Parathyroid adenoma (tissue), 2 donors: ENCODE measurements at regions not wholly inside any gene's neighbourhood (a gene's known extent, or its start where the extent isn't known, plus 50 kb on each side); places are given as distances from the start of the nearest gene placed in this dataset.

ENCODE experiments used
- H2AFZ ChIP-seq: fragments of 300-600 bp; sonication (generic); one replicate; pipeline ENCODE4 v1.7.0; 2017; ENCODE audit warnings: antibody characterized with exemption, mild to moderate bottlenecking
- H3K27ac ChIP-seq: fragments of 300-600 bp; sonication (generic); one replicate; pipeline ENCODE4 v1.7.0; 2017
- H3K27me3 ChIP-seq: fragments of 300-600 bp; sonication (generic); one replicate; pipeline ENCODE4 v1.7.0; 2017; ENCODE audit warnings: low read length; ENCODE audit not compliant: control insufficient read depth, insufficient read depth
- H3K36me3 ChIP-seq: fragments of 300-600 bp; sonication (generic); one replicate; pipeline ENCODE4 v1.7.0; 2017; ENCODE audit warnings: low read length; ENCODE audit not compliant: control insufficient read depth, insufficient read depth
- H3K4me1 ChIP-seq: fragments of 300-600 bp; sonication (generic); one replicate; pipeline ENCODE4 v1.7.0; 2017; ENCODE audit warnings: control low read depth
- H3K4me2 ChIP-seq: fragments of 300-600 bp; sonication (generic); one replicate; pipeline ENCODE4 v1.7.0; 2017; ENCODE audit warnings: low read length
- H3K4me3 ChIP-seq: fragments of 300-600 bp; sonication (generic); one replicate; pipeline ENCODE4 v1.7.0; 2017; ENCODE audit warnings: low read depth, low read length
- H3K79me2 ChIP-seq: fragments of 300-600 bp; sonication (generic); one replicate; pipeline ENCODE4 v1.7.0; 2017; ENCODE audit warnings: control low read depth
- H3K9ac ChIP-seq: fragments of 300-600 bp; sonication (generic); one replicate; pipeline ENCODE4 v1.7.0; 2017; ENCODE audit warnings: mild to moderate bottlenecking
- H3K9me3 ChIP-seq: fragments of 300-600 bp; sonication (generic); one replicate; pipeline ENCODE4 v1.7.0; 2017; ENCODE audit warnings: low read length; ENCODE audit not compliant: control insufficient read depth
- TF ChIP-seq, protein P1 (sequence below): fragments of 300-600 bp; sonication (generic); IDR thresholded peaks from one replicate; pipeline ENCODE4 v1.7.0; 2017; ENCODE audit warnings: antibody characterized with exemption, mild to moderate bottlenecking
- donor health status: primary hyperparathyroidism.

- no peak overlapping the region for H2AFZ ChIP-seq
- no peak overlapping the region for H3K4me3 ChIP-seq
- H3K4me2 ChIP-seq, result no peak overlapping the region
- no peak overlapping the region for H3K27ac ChIP-seq
- no peaks in the 10 kb centered on the region for H3K36me3 ChIP-seq
- H3K4me1 ChIP-seq, result no peaks in the 10 kb centered on the region
- H3K9ac ChIP-seq, result no peak overlapping the region
- H3K9me3 ChIP-seq, result no peaks in the 10 kb centered on the region
- TF ChIP-seq, protein P1, sequence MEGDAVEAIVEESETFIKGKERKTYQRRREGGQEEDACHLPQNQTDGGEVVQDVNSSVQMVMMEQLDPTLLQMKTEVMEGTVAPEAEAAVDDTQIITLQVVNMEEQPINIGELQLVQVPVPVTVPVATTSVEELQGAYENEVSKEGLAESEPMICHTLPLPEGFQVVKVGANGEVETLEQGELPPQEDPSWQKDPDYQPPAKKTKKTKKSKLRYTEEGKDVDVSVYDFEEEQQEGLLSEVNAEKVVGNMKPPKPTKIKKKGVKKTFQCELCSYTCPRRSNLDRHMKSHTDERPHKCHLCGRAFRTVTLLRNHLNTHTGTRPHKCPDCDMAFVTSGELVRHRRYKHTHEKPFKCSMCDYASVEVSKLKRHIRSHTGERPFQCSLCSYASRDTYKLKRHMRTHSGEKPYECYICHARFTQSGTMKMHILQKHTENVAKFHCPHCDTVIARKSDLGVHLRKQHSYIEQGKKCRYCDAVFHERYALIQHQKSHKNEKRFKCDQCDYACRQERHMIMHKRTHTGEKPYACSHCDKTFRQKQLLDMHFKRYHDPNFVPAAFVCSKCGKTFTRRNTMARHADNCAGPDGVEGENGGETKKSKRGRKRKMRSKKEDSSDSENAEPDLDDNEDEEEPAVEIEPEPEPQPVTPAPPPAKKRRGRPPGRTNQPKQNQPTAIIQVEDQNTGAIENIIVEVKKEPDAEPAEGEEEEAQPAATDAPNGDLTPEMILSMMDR, result no peak
- H3K27me3 ChIP-seq, result peaks cover 3% of the 10 kb centered on the region
- no peaks in the 10 kb centered on the region for H3K79me2 ChIP-seq
Measured at GRCh38 chr20:57037689-57038088, 228.8 kb downstream of the BMP7 start.

DNA sequence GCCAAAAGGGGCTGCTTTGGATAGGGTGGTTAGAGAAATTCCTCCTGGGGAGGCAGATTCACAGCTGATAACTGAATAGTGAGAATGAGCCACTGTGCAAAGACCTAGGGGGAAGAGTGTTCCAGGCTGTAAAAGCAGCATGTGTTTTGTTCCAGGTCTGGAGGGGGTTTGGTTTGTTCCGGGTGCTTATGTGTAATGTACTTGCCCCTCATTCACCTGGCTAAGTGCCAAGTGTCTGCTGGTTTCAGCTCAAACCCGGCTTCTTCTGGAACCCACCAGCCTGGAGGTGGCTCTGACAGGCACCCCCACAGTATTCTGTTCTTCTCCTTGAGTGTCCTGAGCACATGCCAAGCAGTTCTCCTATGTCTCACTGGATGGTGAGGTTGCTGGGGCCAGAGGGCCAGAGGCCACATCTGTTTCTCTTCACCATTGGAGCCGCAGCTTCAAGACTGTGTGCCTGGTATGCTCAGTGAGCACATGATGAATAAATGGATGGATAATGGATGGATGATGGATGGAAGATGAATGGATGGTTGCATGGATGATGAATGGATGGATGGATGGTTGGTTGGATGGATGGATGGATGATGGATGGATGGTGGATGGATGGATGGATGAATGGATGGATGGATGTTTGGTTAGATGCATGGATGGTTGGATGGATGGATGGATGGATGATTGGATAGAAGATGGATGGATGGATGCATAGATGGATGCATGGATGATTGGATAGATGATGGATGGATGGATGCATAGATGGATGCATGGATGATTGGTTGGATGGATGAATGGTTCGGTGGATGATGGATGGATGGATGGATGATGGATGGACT is 227.6 kb downstream of the BMP7 start:
- no peak overlapping the region for H3K27ac ChIP-seq
- no peak overlapping the region for H3K9ac ChIP-seq
- peaks cover 3% of the 10 kb centered on the region for H3K27me3 ChIP-seq

GRCh38 chr20:57040466-57040865 is 226.0 kb downstream of the BMP7 start:
- Histone ChIP-seq H3K4me3 (no peak overlapping the region), H3K36me3 (no peaks in the 10 kb centered on the region), H2AFZ (no peak overlapping the region), H3K27ac (no peak overlapping the region), H3K27me3 (no peaks in the 10 kb centered on the region), H3K4me2 (no peak overlapping the region), H3K79me2 (no peaks in the 10 kb centered on the region), H3K9ac (no peak overlapping the region), H3K9me3 (no peaks in the 10 kb centered on the region), H3K4me1 (no peaks in the 10 kb centered on the region)
- TF ChIP-seq, protein P1, result no peak

More for the DNA sequence above, 227.6 kb downstream of the BMP7 start:
- Histone ChIP-seq H3K9me3 (no peaks in the 10 kb centered on the region), H3K79me2 (no peaks in the 10 kb centered on the region), H3K36me3 (no peaks in the 10 kb centered on the region), H3K4me2 (no peak overlapping the region), H2AFZ (no peak overlapping the region), H3K4me3 (no peak overlapping the region), H3K4me1 (no peaks in the 10 kb centered on the region)
- TF ChIP-seq, protein P1, result no peak

GRCh38 chr20:57040924-57041323 is 225.5 kb downstream of the BMP7 start:
- no peak overlapping the region for H3K4me3 ChIP-seq
- H3K79me2 ChIP-seq, result no peaks in the 10 kb centered on the region
- no peaks in the 10 kb centered on the region for H3K27me3 ChIP-seq
- no peaks in the 10 kb centered on the region for H3K9me3 ChIP-seq
- TF ChIP-seq, protein P1, result no peak
- no peak overlapping the region for H3K4me2 ChIP-seq
- H3K27ac ChIP-seq, result no peak overlapping the region
- H3K36me3 ChIP-seq, result no peaks in the 10 kb centered on the region
- no peaks in the 10 kb centered on the region for H3K4me1 ChIP-seq
- no peak overlapping the region for H2AFZ ChIP-seq
- no peak overlapping the region for H3K9ac ChIP-seq

DNA sequence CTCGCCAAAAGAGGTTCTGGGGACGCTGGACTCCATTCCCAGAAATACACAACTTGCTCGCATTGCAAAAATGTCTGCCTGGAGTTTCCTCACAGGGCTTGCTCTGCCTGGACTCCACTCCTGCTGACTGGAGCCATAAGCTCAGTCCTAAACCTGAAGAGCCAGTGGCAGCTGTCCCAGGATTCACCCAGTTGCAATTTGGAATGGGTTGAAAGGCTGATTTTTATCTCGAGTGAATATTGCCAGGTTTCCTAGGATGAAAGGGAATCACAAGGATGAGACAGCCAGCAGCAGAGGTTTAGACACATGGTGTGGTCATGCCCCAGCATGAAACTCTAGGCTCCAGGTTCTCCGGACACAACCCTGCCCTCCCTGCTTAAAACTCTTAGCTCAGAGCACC is 223.3 kb downstream of the BMP7 start:
- Histone ChIP-seq H3K27me3 (no peaks in the 10 kb centered on the region), H3K79me2 (no peaks in the 10 kb centered on the region), H3K4me1 (no peaks in the 10 kb centered on the region), H3K4me2 (no peak overlapping the region), H2AFZ (no peak overlapping the region), H3K9ac (no peak overlapping the region), H3K36me3 (no peaks in the 10 kb centered on the region), H3K27ac (no peak overlapping the region), H3K4me3 (no peak overlapping the region), H3K9me3 (no peaks in the 10 kb centered on the region)
- TF ChIP-seq, protein P1, result no peak
